ENCODE measurements at regions not wholly inside any gene's neighbourhood (a gene's known extent, or its start where the extent isn't known, plus 50 kb on each side); places are given as distances from the start of the nearest gene placed in this dataset.

DNA sequence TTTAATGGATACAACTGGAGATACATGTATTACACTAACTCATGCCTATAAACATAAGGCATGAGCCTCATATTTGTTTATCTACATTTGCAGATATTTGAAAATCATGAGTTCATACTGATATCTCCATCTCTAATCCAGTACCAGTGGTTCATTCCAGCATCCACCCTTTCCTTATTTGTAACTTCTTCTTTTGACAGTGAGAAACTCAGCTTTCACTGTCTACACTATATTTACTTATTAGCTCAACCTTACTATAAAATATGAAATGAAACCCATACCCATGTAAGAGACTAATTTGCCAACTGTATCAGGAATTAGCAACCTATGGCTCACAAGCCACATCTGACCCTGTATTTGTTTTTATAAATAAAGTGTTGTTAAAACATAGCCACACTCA is 161.9 kb upstream of the GPRIN3 start:
- Histone ChIP-seq H4K20me1 (replicated peaks; ENCODE audit: control insufficient read depth, insufficient read depth, low read length) (no peaks in the 10 kb centered on the region), H3K4me1 (replicated peaks in 1 of 2; ENCODE audit: control insufficient read depth in 2 of 2, insufficient read depth in 2 of 2, low read length in 2 of 2) (no peaks in the 10 kb centered on the region), H3K79me2 (ENCODE audit: control insufficient read depth, insufficient read depth, low read length) (no peaks in the 10 kb centered on the region), H3K4me3 (no peak overlapping the region), H3K27ac (ENCODE audit: extremely low read depth, low read depth, low read length) (no peak overlapping the region), H3K4me2 (ENCODE audit: insufficient read depth, low read length) (no peak overlapping the region), H3K9me1 (ENCODE audit: control insufficient read depth, insufficient read depth, low read length) (no peaks in the 10 kb centered on the region), H3K9me3 (replicated peaks; ENCODE audit: control insufficient read depth, insufficient read depth, low read depth, low read length) (no peaks in the 10 kb centered on the region), H3K27me3 (ENCODE audit: control insufficient read depth in 2 of 2, insufficient read depth in 2 of 2, low read length in 2 of 2) (no peaks in the 10 kb centered on the region), H2AFZ (ENCODE audit: low read depth, low read length) (no peak overlapping the region), H3K36me3 (ENCODE audit: control insufficient read depth, insufficient read depth, low read length) (no peaks in the 10 kb centered on the region), H3K9ac (ENCODE audit: insufficient read depth in 1 of 2, low read depth in 2 of 2, low read length in 2 of 2) (no peak overlapping the region)
- DNase-seq (ENCODE audit: extremely low read depth in 1 of 4, low spot score in 3 of 4) (no peak), ATAC-seq (no peak), FAIRE-seq (no peak)
- in situ Hi-C loops (cut with MboI): no loop called here
- TF ChIP-seq CBFA2T2 (conservative IDR thresholded peaks at IDR 0.05) (no peak), ZNF184 (CRISPR knock-in tag; IDR thresholded peaks at IDR 0.05) (no peak), NR4A1 (CRISPR knock-in tag; IDR thresholded peaks at IDR 0.05) (no peak), NR4A1 (tag; IDR thresholded peaks at IDR 0.05) (no peak), ARID3A (IDR thresholded peaks at IDR 0.05; ENCODE audit: borderline replicate concordance, low read depth, low read length) (no peak), PHB2 (IDR thresholded peaks at IDR 0.05; ENCODE audit: low read depth) (no peak), MED1 (CRISPR knock-in tag; IDR thresholded peaks at IDR 0.05; ENCODE audit: borderline replicate concordance) (no peak), NFIC (IDR thresholded peaks at IDR 0.05) (no peak), MAFK (IDR thresholded peaks at IDR 0.05; ENCODE audit: low read length) (no peak), STAT5A (IDR thresholded peaks at IDR 0.05; ENCODE audit: borderline replicate concordance, low read length) (no peak), CLOCK (CRISPR knock-in tag; IDR thresholded peaks at IDR 0.05; ENCODE audit: borderline replicate concordance) (no peak), ESRRB (CRISPR knock-in tag; IDR thresholded peaks at IDR 0.05; ENCODE audit: borderline replicate concordance) (no peak), KLF1 (tag; IDR thresholded peaks at IDR 0.05) (no peak), ELF1 (tag; IDR thresholded peaks at IDR 0.05) (no peak), THAP7 (CRISPR knock-in tag; IDR thresholded peaks at IDR 0.05) (no peak), MXD1 (CRISPR knock-in tag; IDR thresholded peaks at IDR 0.05; ENCODE audit: borderline replicate concordance, poor library complexity, severe bottlenecking) (no peak)
- TF ChIP-seq, protein P1, sequence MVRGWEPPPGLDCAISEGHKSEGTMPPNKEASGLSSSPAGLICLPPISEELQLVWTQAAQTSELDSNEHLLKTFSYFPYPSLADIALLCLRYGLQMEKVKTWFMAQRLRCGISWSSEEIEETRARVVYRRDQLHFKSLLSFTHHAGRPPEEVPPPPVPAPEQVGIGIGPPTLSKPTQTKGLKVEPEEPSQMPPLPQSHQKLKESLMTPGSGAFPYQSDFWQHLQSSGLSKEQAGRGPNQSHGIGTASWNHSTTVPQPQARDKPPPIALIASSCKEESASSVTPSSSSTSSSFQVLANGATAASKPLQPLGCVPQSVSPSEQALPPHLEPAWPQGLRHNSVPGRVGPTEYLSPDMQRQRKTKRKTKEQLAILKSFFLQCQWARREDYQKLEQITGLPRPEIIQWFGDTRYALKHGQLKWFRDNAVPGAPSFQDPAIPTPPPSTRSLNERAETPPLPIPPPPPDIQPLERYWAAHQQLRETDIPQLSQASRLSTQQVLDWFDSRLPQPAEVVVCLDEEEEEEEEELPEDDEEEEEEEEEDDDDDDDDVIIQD (CRISPR knock-in tag; IDR thresholded peaks at IDR 0.05): no peak
- intact Hi-C loops (cut with micrococcal nuclease): no loop called here
- no TSS peak for BruUV-seq (replicated peaks)
- ChIA-PET POLR2A (no interaction called here), CTCF (ENCODE audit: low intra/inter-chr PET ratio) (no interaction called here)
